Neural progenitor cell (in vitro differentiated cells): ENCODE measurements at regions not wholly inside any gene's neighbourhood (a gene's known extent, or its start where the extent isn't known, plus 50 kb on each side); places are given as distances from the start of the nearest gene placed in this dataset.

Experiments
- DNase-seq: peaks from one replicate; pipeline ENCODE4 v3.0.0-alpha.2; 2016; ENCODE audit warnings: low spot score
- H2AFZ ChIP-seq: fragments of 200-600 bp; sonication (generic); replicated peaks from 2 replicates; pipeline ENCODE4 v1.6.1; 2016; ENCODE audit warnings: antibody characterized with exemption
- H3F3A ChIP-seq: fragments of 200-600 bp; sonication (generic); 2 replicates; pipeline ENCODE4 v1.6.1; 2016; ENCODE audit warnings: antibody characterized with exemption, low read depth
- H3K27ac ChIP-seq: fragments of 200-600 bp; sonication (generic); 2 replicates; pipeline ENCODE4 v1.5.1; 2016; ENCODE audit warnings: mild to moderate bottlenecking
- H3K27me3 ChIP-seq: fragments of 200-600 bp; sonication (generic); 2 replicates; pipeline ENCODE4 v1.6.1; 2016; ENCODE audit warnings: mild to moderate bottlenecking, moderate library complexity
- H3K36me3 ChIP-seq: fragments of 200-600 bp; sonication (generic); 2 replicates; pipeline ENCODE4 v1.5.1; 2016
- H3K4me1 ChIP-seq: fragments of 200-600 bp; sonication (generic); 2 replicates; pipeline ENCODE4 v1.6.1; 2016; ENCODE audit warnings: mixed run types
- H3K4me2 ChIP-seq: fragments of 200-600 bp; sonication (generic); 2 replicates; pipeline ENCODE4 v1.6.1; 2016
- H3K4me3 ChIP-seq: fragments of 200-600 bp; sonication (generic); 2 replicates; pipeline ENCODE4 v1.5.1; 2016
- H3K79me2 ChIP-seq: fragments of 200-600 bp; sonication (generic); 2 replicates; pipeline ENCODE4 v1.6.1; 2016; ENCODE audit warnings: low read depth
- H3K9ac ChIP-seq: fragments of 200-600 bp; sonication (generic); 2 replicates; pipeline ENCODE4 v1.6.1; 2016
- H3K9me3 ChIP-seq: fragments of 200-600 bp; sonication (generic); 2 replicates; pipeline ENCODE4 v1.5.1; 2016; ENCODE audit warnings: low read depth
- H4K20me1 ChIP-seq: fragments of 200-600 bp; sonication (generic); 2 replicates; pipeline ENCODE4 v1.6.1; 2016; ENCODE audit warnings: low read depth
- H3K27ac Mint-ChIP-seq: 3 replicates; pipeline ENCODE4 v1.8.0; 2021; ENCODE audit warnings: mixed read lengths
- H3K27me3 Mint-ChIP-seq: 2 replicates; pipeline ENCODE4 v1.8.0; 2022; ENCODE audit warnings: low read depth, mild to moderate bottlenecking, inconsistent platforms, moderate library complexity, mixed read lengths; ENCODE audit not compliant: insufficient read depth
- H3K36me3 Mint-ChIP-seq: 3 replicates; pipeline ENCODE4 v1.8.0; 2021; ENCODE audit warnings: mixed read lengths
- H3K4me1 Mint-ChIP-seq: 3 replicates; pipeline ENCODE4 v1.8.0; 2021; ENCODE audit warnings: mixed read lengths
- H3K4me3 Mint-ChIP-seq: 3 replicates; pipeline ENCODE4 v1.8.0; 2021; ENCODE audit warnings: mild to moderate bottlenecking, moderate library complexity, mixed read lengths
- H3K9me3 Mint-ChIP-seq: 3 replicates; pipeline ENCODE4 v1.8.0; 2020; ENCODE audit warnings: mixed read lengths
- CTCF ChIP-seq: fragments of 200-600 bp; sonication (generic); IDR thresholded peaks from 2 replicates; pipeline ENCODE4 v1.5.1; 2017; ENCODE audit warnings: antibody characterized with exemption, mild to moderate bottlenecking
- EZH2 ChIP-seq: fragments of 200-600 bp; sonication (generic); IDR thresholded peaks from 2 replicates; pipeline ENCODE4 v1.6.1; 2017; ENCODE audit warnings: antibody characterized with exemption, mild to moderate bottlenecking, moderate library complexity
- EZH2phosphoT487 ChIP-seq: fragments of 200-600 bp; sonication (generic); IDR thresholded peaks from 2 replicates; pipeline ENCODE4 v1.6.1; 2017; ENCODE audit warnings: antibody characterized with exemption

DNA sequence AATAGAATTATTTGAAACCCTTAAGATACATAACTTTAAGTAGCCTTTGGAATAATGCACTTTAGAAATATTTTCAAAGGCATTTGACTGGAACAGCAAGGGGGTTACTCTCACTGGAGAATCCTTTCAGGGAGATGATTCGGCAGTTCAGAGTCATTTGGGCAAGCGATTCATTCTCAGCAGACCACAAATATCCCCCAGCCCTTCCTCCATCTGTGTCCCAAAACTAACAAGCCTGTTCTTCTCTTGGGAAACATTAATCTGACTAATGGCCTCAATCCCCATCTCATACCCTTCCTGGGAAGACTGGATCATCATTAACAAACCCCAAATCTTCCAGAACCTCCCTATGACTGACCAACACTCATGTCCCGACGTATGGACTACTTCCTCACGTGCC lies 65.8 kb upstream of the S1PR3 start:
- Mint-ChIP-seq H3K27me3 (no peaks in the 10 kb centered on the region), H3K4me3 (no peak overlapping the region), H3K27ac (no peak overlapping the region), H3K36me3 (no peaks in the 10 kb centered on the region), H3K9me3 (peaks cover 4% of the 10 kb centered on the region), H3K4me1 (peaks cover 7% of the 10 kb centered on the region)
- H3K27ac ChIP-seq, result no peak overlapping the region
- no peak overlapping the region for H3K9ac ChIP-seq
- H3K4me1 ChIP-seq, result no peaks in the 10 kb centered on the region
- H3K4me2 ChIP-seq, result no peak overlapping the region
- H3K27me3 ChIP-seq, result no peaks in the 10 kb centered on the region
- H3K9me3 ChIP-seq, result no peaks in the 10 kb centered on the region
- no peak overlapping the region for H2AFZ ChIP-seq
- no peak for DNase-seq
- no peaks in the 10 kb centered on the region for H3K79me2 ChIP-seq
- no peaks in the 10 kb centered on the region for H4K20me1 ChIP-seq
- H3K4me3 ChIP-seq, result no peak overlapping the region
- H3K36me3 ChIP-seq, result no peaks in the 10 kb centered on the region
- no peaks in the 10 kb centered on the region for H3F3A ChIP-seq
- TF ChIP-seq EZH2phosphoT487, result no peak
- no peak for TF ChIP-seq CTCF
- TF ChIP-seq EZH2, result no peak

DNA sequence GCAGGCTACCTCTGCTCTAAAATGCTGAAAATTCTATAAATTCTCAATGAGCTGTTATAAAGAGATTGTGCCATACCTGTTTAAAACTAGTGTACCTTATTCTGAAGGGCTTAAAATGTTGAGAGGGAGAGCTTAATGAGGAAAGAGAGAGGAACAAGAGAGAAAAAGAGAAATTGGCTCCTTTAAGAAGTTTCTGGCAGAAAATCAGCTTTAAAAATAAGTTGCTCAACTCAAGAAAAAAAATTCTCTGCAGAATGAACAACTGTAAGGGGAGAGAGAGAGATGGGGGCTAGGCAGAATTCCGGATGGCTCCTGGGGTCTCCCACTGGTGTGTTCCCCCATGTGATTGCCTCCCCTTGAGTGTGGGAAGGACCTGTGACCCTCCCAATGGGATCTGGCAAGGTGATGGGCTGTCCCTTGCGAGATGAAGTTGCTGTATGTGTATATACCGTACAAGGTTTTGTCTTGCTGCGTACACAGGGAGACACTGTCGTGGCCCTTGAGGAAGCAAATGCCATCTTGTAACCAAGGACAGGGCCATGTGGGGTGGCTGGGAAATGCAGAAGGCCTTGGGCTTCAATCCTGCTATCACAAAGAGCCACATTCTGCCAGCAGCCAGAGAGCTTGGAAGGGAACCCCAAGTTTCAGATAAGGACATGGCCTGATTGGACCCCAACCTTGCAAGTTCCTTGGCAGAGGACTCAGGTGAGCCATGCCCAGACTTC lies 64.3 kb upstream of the S1PR3 start:
- H3K9me3 Mint-ChIP-seq, result peaks cover 13% of the 10 kb centered on the region

GRCh38 chr9:88927510-88927909 lies 63.8 kb upstream of the S1PR3 start:
- no peak for TF ChIP-seq EZH2phosphoT487
- no peak for TF ChIP-seq EZH2
- no peak for TF ChIP-seq CTCF
- Mint-ChIP-seq H3K27me3 (no peaks in the 10 kb centered on the region), H3K27ac (no peak overlapping the region), H3K36me3 (no peaks in the 10 kb centered on the region), H3K4me3 (no peak overlapping the region), H3K4me1 (peaks cover 7% of the 10 kb centered on the region), H3K9me3 (peaks cover 18% of the 10 kb centered on the region)
- DNase-seq, result no peak
- no peak overlapping the region for H3K9ac ChIP-seq
- H3K36me3 ChIP-seq, result no peaks in the 10 kb centered on the region
- no peak overlapping the region for H3K4me3 ChIP-seq
- no peaks in the 10 kb centered on the region for H3K27me3 ChIP-seq
- no peak overlapping the region for H3K4me2 ChIP-seq
- no peaks in the 10 kb centered on the region for H3F3A ChIP-seq
- no peak overlapping the region for H2AFZ ChIP-seq
- H4K20me1 ChIP-seq, result no peaks in the 10 kb centered on the region
- H3K9me3 ChIP-seq, result no peaks in the 10 kb centered on the region
- no peaks in the 10 kb centered on the region for H3K79me2 ChIP-seq
- H3K4me1 ChIP-seq, result no peaks in the 10 kb centered on the region
- no peak overlapping the region for H3K27ac ChIP-seq

More for the DNA sequence above, 64.3 kb upstream of the S1PR3 start:
- H3K4me3 ChIP-seq, result no peak overlapping the region
- H3K4me3 Mint-ChIP-seq, result no peak overlapping the region
- no peaks in the 10 kb centered on the region for H3K27me3 Mint-ChIP-seq
- no peaks in the 10 kb centered on the region for H3K4me1 ChIP-seq
- no peak overlapping the region for H3K4me2 ChIP-seq
- no peaks in the 10 kb centered on the region for H3K79me2 ChIP-seq
- DNase-seq, result no peak
- no peaks in the 10 kb centered on the region for H4K20me1 ChIP-seq
- H3K27ac Mint-ChIP-seq, result peak overlapping the region; percentile 8
- H3K36me3 Mint-ChIP-seq, result no peaks in the 10 kb centered on the region
- H3K27me3 ChIP-seq, result no peaks in the 10 kb centered on the region
- H3K36me3 ChIP-seq, result no peaks in the 10 kb centered on the region
- peaks cover 7% of the 10 kb centered on the region for H3K4me1 Mint-ChIP-seq
- H3K27ac ChIP-seq, result no peak overlapping the region
- no peak overlapping the region for H2AFZ ChIP-seq
- no peaks in the 10 kb centered on the region for H3K9me3 ChIP-seq
- no peak for TF ChIP-seq EZH2phosphoT487
- TF ChIP-seq EZH2, result no peak
- TF ChIP-seq CTCF, result no peak
- H3F3A ChIP-seq, result no peaks in the 10 kb centered on the region
- H3K9ac ChIP-seq, result no peak overlapping the region
